IMR-90 (cell line): ENCODE measurements at regions not wholly inside any gene's neighbourhood (a gene's known extent, or its start where the extent isn't known, plus 50 kb on each side); places are given as distances from the start of the nearest gene placed in this dataset.

Experiments used
- ATAC-seq: fragments of 200-7000 bp; cut with Tn5 transposase; 2 replicates; pipeline ENCODE4 v1.9.1; 2020; ENCODE audit warnings: low read depth, mild to moderate bottlenecking, moderate library complexity
- BruUV-seq: library from RNA; stranded (reverse); fragments of 400-500 nt; replicated peaks from 2 replicates; lab custom pipeline; 2021; lab: Mats Ljungman, UMichigan
- CTCF ChIA-PET: fragments of 300-600 bp; formaldehyde crosslinking; extraction: SDS; loops from one replicate; lab custom pipeline; 2021; ENCODE audit warnings: antibody characterized with exemption; lab: Yijun Ruan, JAX
- POLR2A ChIA-PET: fragments of 300-600 bp; sonication (Branson Sonifier 250); formaldehyde crosslinking; loops from one replicate; lab custom pipeline; 2022; ENCODE audit warnings: antibody characterized with exemption; ENCODE audit not compliant: unreplicated experiment; lab: Charles Lee
- DNase-seq: peaks from one replicate; pipeline ENCODE4 v3.0.0; 2013
- H2AFZ ChIP-seq: replicated peaks from 2 replicates; pipeline ENCODE3; 2013; ENCODE audit warnings: low read length, mild to moderate bottlenecking; ENCODE audit not compliant: poor library complexity
- H2AK5ac ChIP-seq: 2 replicates; pipeline ENCODE4 v1.6.1; 2013; ENCODE audit warnings: low read depth, low read length, inconsistent platforms
- H2AK9ac ChIP-seq: replicated peaks from 2 replicates; pipeline ENCODE3; 2013; ENCODE audit warnings: mild to moderate bottlenecking, low read depth, low read length, moderate library complexity; ENCODE audit not compliant: poor library complexity
- H2BK120ac ChIP-seq: 2 replicates; pipeline ENCODE4 v1.6.1; 2013; ENCODE audit warnings: low read depth, low read length, inconsistent platforms
- H2BK15ac ChIP-seq: 3 replicates; pipeline ENCODE4 v1.6.1; 2013; ENCODE audit warnings: low read depth, low read length, inconsistent platforms
- H2BK20ac ChIP-seq: 2 replicates; pipeline ENCODE4 v1.6.1; 2013; ENCODE audit warnings: low read depth, mild to moderate bottlenecking, inconsistent platforms, low read length, moderate library complexity
- H2BK5ac ChIP-seq: 2 replicates; pipeline ENCODE4 v1.6.1; 2013; ENCODE audit warnings: mild to moderate bottlenecking, low read depth, low read length, inconsistent platforms; ENCODE audit not compliant: poor library complexity, severe bottlenecking
- H3K14ac ChIP-seq: replicated peaks from 2 replicates; pipeline ENCODE4 v1.6.1; 2013; ENCODE audit warnings: low read depth, low read length, inconsistent platforms
- H3K18ac ChIP-seq: 2 replicates; pipeline ENCODE4 v1.6.1; 2013; ENCODE audit warnings: low read depth, low read length, control low read depth
- H3K23ac ChIP-seq: 2 replicates; pipeline ENCODE4 v1.6.1; 2013; ENCODE audit warnings: low read depth, low read length, inconsistent platforms
- H3K27ac ChIP-seq: 2 replicates; pipeline ENCODE4 v1.5.1; 2013; ENCODE audit warnings: mild to moderate bottlenecking, control low read depth, low read length; ENCODE audit not compliant: insufficient read depth
- H3K27me3 ChIP-seq: 2 replicates; pipeline ENCODE4 v1.6.1; 2013; ENCODE audit warnings: low read length; ENCODE audit not compliant: control insufficient read depth, insufficient read depth
- H3K36me3 ChIP-seq: 2 replicates; pipeline ENCODE4 v1.6.1; 2013; ENCODE audit warnings: low read length, mixed read lengths; ENCODE audit not compliant: control insufficient read depth, insufficient read depth
- H3K4ac ChIP-seq: 2 replicates; pipeline ENCODE4 v1.6.1; 2013; ENCODE audit warnings: low read depth, low read length, inconsistent platforms
- H3K4me1 ChIP-seq: 2 replicates; pipeline ENCODE4 v1.6.1; 2013; ENCODE audit warnings: low read length, mixed read lengths; ENCODE audit not compliant: control insufficient read depth, insufficient read depth
- H3K4me2 ChIP-seq: 2 replicates; pipeline ENCODE4 v1.6.1; 2013; ENCODE audit warnings: low read depth, mild to moderate bottlenecking, control low read depth, low read length, moderate library complexity
- H3K4me3 ChIP-seq: 2 replicates; pipeline ENCODE4 v1.5.1; 2013; ENCODE audit warnings: low read depth, mild to moderate bottlenecking, control low read depth, low read length, moderate library complexity; ENCODE audit not compliant: insufficient read depth
- H3K56ac ChIP-seq: 2 replicates; pipeline ENCODE4 v1.6.1; 2013; ENCODE audit warnings: low read length, inconsistent platforms; ENCODE audit not compliant: insufficient read depth; ENCODE audit errors: extremely low read depth
- H3K79me1 ChIP-seq, 2 experiments: 2 replicates each; pipeline ENCODE4 v1.6.1; 2013; ENCODE audit warnings: low read length in 2 of 2, inconsistent platforms in 1 of 2, low read depth in 1 of 2
- H3K9ac ChIP-seq: 2 replicates; pipeline ENCODE4 v1.6.1; 2013; ENCODE audit warnings: low read depth, low read length, control low read depth
- H3K9me1 ChIP-seq: 2 replicates; pipeline ENCODE4 v1.6.1; 2013; ENCODE audit warnings: low read length, inconsistent platforms; ENCODE audit not compliant: insufficient read depth
- H3K9me3 ChIP-seq: 2 replicates; pipeline ENCODE4 v1.6.1; 2013; ENCODE audit warnings: low read length; ENCODE audit not compliant: control insufficient read depth, insufficient read depth
- H4K20me1 ChIP-seq: 2 replicates; pipeline ENCODE4 v1.6.1; 2013; ENCODE audit warnings: low read length, inconsistent platforms; ENCODE audit not compliant: insufficient read depth
- H4K5ac ChIP-seq: 2 replicates; pipeline ENCODE4 v1.6.1; 2013; ENCODE audit warnings: mild to moderate bottlenecking, low read depth, low read length, control low read depth
- H4K8ac ChIP-seq, 2 experiments: 2 replicates each; pipeline ENCODE4 v1.6.1; 2013; ENCODE audit warnings: low read depth in 2 of 2, low read length in 2 of 2, control low read depth in 1 of 2, inconsistent platforms in 1 of 2
- H4K91ac ChIP-seq: 2 replicates; pipeline ENCODE4 v1.6.1; 2013; ENCODE audit warnings: low read depth, low read length, inconsistent platforms; ENCODE audit not compliant: insufficient read depth
- CHD1 ChIP-seq: IDR thresholded peaks from 2 replicates; pipeline ENCODE4 v1.6.1; 2012; ENCODE audit warnings: low read depth, low read length, improper control_type of control experiment
- ELK1 ChIP-seq: fragments of 150-350 bp; IDR thresholded peaks from 2 replicates; pipeline ENCODE4 v1.6.1; 2016; ENCODE audit warnings: low read depth, mild to moderate bottlenecking, low read length, moderate library complexity, borderline replicate concordance
- FOS ChIP-seq: fragments of 150-350 bp; IDR thresholded peaks from 2 replicates; pipeline ENCODE4 v1.6.1; 2016; ENCODE audit warnings: low read depth, low read length
- MAFK ChIP-seq: IDR thresholded peaks from 2 replicates; pipeline ENCODE4 v1.6.1; 2012; ENCODE audit warnings: low read depth, low read length, improper control_type of control experiment
- MXI1 ChIP-seq: IDR thresholded peaks from 2 replicates; pipeline ENCODE4 v1.6.1; 2012; ENCODE audit warnings: low read depth, mild to moderate bottlenecking, low read length, moderate library complexity, borderline replicate concordance
- NFE2L2 ChIP-seq: fragments of 150-350 bp; IDR thresholded peaks from 2 replicates; pipeline ENCODE4 v1.6.1; 2016; ENCODE audit warnings: low read depth, mild to moderate bottlenecking, low read length
- RAD21 ChIP-seq: IDR thresholded peaks from 2 replicates; pipeline ENCODE4 v1.6.1; 2012; ENCODE audit warnings: low read length, improper control_type of control experiment
- WGBS, 2 experiments: methylation state at CpG; one replicate each; pipeline versions ENCODE4 v1.1.5 to v1.1.7; 2013; ENCODE audit warnings: missing lambda C conversion rate in 2 of 2; ENCODE audit not compliant: insufficient read length in 1 of 2; ENCODE audit errors: extremely low coverage in 2 of 2; 5-methylcytosine and 5-hydroxymethylcytosine counted together
- dilution Hi-C: fragments of 300-500 bp; cut with HindIII; formaldehyde crosslinking; loops from one replicate; pipeline ENCODE4 v1.14.3; 2018; ENCODE audit warnings: low sequenced_read_pairs; ENCODE audit not compliant: unreplicated experiment
- in situ Hi-C: fragments of 300-500 bp; cut with MboI; formaldehyde crosslinking; loops from 3 replicates; pipeline ENCODE4 v1.14.3; 2019; ENCODE audit warnings: low sequenced_read_pairs, inconsistent platforms, mixed read lengths
- intact Hi-C: fragments of 100-400 bp; cut with micrococcal nuclease; formaldehyde crosslinking; loops from 2 replicates; pipeline ENCODE4 v1.10.0; 2022

GRCh38 chr16:52832771-52833170, 219.9 kb downstream of the CHD9NB start:
- H3K4me2 ChIP-seq: no peak overlapping the region
- TF ChIP-seq RAD21 (no peak), NFE2L2 (no peak), ELK1 (no peak), MAFK (no peak), MXI1 (no peak), FOS (no peak), CHD1 (no peak)
- H2BK20ac ChIP-seq: no peak overlapping the region
- CTCF ChIA-PET: no interaction called here
- H3K4me1 ChIP-seq: no peaks in the 10 kb centered on the region
- H3K56ac ChIP-seq: no peak overlapping the region
- H3K9me3 ChIP-seq: peaks cover 6% of the 10 kb centered on the region; the same call in 1 of the 2 replicates
- H3K4ac ChIP-seq: no peak overlapping the region
- no CpG with 5 or more reads among the region's 2 CpGs for WGBS, 2 experiments
- no TSS peak for BruUV-seq
- H3K9ac ChIP-seq: no peak overlapping the region
- H2AK5ac ChIP-seq: no peak overlapping the region
- ATAC-seq: no peak
- H3K27me3 ChIP-seq: no peaks in the 10 kb centered on the region
- no peak overlapping the region for H3K23ac ChIP-seq
- dilution Hi-C loops (no loop called here), in situ Hi-C loops (no loop called here), intact Hi-C loops (no loop called here)
- H3K14ac ChIP-seq: no peak overlapping the region
- no peak for DNase-seq
- H4K5ac ChIP-seq: no peak overlapping the region
- POLR2A ChIA-PET: no interaction called here
- H3K9me1 ChIP-seq: no peaks in the 10 kb centered on the region
- no peak overlapping the region for H2AFZ ChIP-seq
- no peak overlapping the region for H4K91ac ChIP-seq
- H3K4me3 ChIP-seq: no peak overlapping the region
- no peak overlapping the region for H2BK5ac ChIP-seq
- no peak overlapping the region for H2AK9ac ChIP-seq
- H2BK15ac ChIP-seq: no peak overlapping the region
- no peak overlapping the region for H4K8ac ChIP-seq
- no peaks in the 10 kb centered on the region for H4K20me1 ChIP-seq
- no peaks in the 10 kb centered on the region for H3K79me1 ChIP-seq
- H2BK120ac ChIP-seq: no peak overlapping the region
- no peak overlapping the region for H3K27ac ChIP-seq
- no peak overlapping the region for H3K18ac ChIP-seq
- no peaks in the 10 kb centered on the region for H3K36me3 ChIP-seq
